Mesodermal cell (in vitro differentiated cells): ENCODE measurements at regions not wholly inside any gene's neighbourhood (a gene's known extent, or its start where the extent isn't known, plus 50 kb on each side); places are given as distances from the start of the nearest gene placed in this dataset.
A peak's percentile ranks its signal among the peaks of the same experiment; 100 is the strongest.
"Not testable (repeated sequence)": the region's sequence is repeated elsewhere in the genome, so short reads cannot be mapped to it uniquely, and the experiment has no call there.

ENCODE experiments used
- H3K27ac ChIP-seq: 2 replicates; pipeline ENCODE4 v1.7.0; 2013; ENCODE audit warnings: mild to moderate bottlenecking, low read depth, low read length, moderate library complexity; ENCODE audit not compliant: severe bottlenecking
- H3K36me3 ChIP-seq: 2 replicates; pipeline ENCODE4 v1.7.1; 2013; ENCODE audit warnings: mild to moderate bottlenecking, low read length, moderate library complexity; ENCODE audit not compliant: control insufficient read depth, insufficient read depth
- H3K4me1 ChIP-seq: one replicate; pipeline ENCODE4 v1.7.1; 2013; ENCODE audit warnings: mild to moderate bottlenecking, low read length; ENCODE audit not compliant: insufficient read depth, control insufficient read depth, poor library complexity, severe bottlenecking
- H3K4me3 ChIP-seq: 2 replicates; pipeline ENCODE4 v1.7.0; 2013; ENCODE audit warnings: low read length, control low read depth, mild to moderate bottlenecking; ENCODE audit not compliant: insufficient read depth, poor library complexity, severe bottlenecking; ENCODE audit errors: extremely low read depth
- H3K9me3 ChIP-seq: 2 replicates; pipeline ENCODE4 v1.7.1; 2013; ENCODE audit warnings: mild to moderate bottlenecking, low read length, moderate library complexity; ENCODE audit not compliant: control insufficient read depth
- WGBS, 2 experiments: methylation state at CpG; one replicate each; pipeline ENCODE4 v1.1.5; 2013; ENCODE audit warnings: missing lambda C conversion rate in 2 of 2; ENCODE audit not compliant: insufficient coverage in 2 of 2; 5-methylcytosine and 5-hydroxymethylcytosine counted together

- not testable (repeated sequence) for H3K4me3 ChIP-seq, H3K36me3 ChIP-seq, H3K9me3 ChIP-seq, H3K4me1 ChIP-seq, H3K27ac ChIP-seq
- 80 to 90% methylated on average over 2 to 6 of the region's 6 CpGs for WGBS, 2 experiments
Observed at GRCh38 chr3:195999176-195999575, 82.7 kb downstream of the TFRC start.

- 84% methylated on average over 3 of the region's 18 CpGs; no CpG with 5 or more reads in 1 of the 2 experiments for WGBS, 2 experiments
Observed at GRCh38 chr3:195996314-195996713, 85.6 kb downstream of the TFRC start.

GRCh38 chr3:195994343-195994742 lies 86.0 kb upstream of the TNK2 start:
- not testable (repeated sequence) for H3K4me3 ChIP-seq, H3K36me3 ChIP-seq
- WGBS, 2 experiments: 20 to 100% methylated on average over 1 to 6 of the region's 14 CpGs

More at GRCh38 chr3:195996314-195996713, 85.6 kb downstream of the TFRC start:
- H3K4me1 ChIP-seq, H3K36me3 ChIP-seq, H3K4me3 ChIP-seq, H3K27ac ChIP-seq, H3K9me3 ChIP-seq: not testable (repeated sequence)

DNA sequence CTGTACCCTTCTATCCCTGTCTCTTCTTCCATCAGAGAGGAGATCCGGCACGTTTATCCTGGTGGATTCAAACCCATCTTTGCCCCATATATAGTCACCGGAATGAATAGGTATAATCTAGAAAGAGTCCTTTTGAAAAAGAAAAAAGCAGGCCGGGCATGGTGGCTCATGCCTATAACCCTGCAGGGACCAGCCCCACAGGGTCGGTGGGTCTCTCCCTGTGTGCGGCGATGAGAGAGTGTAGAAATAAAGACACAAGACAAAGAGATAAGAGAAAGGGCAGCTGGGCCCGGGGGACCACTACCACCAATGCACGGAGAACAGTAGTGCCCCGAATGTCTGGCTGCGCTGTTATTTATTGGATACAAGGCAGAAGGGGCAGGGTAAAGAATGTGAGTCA lies 85.3 kb upstream of the TNK2 start:
- 100% methylated on average over 2 to 4 of the region's 11 CpGs for WGBS, 2 experiments
- H3K4me1 ChIP-seq: not testable (repeated sequence)

More at GRCh38 chr3:195994343-195994742, 86.0 kb upstream of the TNK2 start:
- H3K27ac ChIP-seq, H3K4me1 ChIP-seq, H3K9me3 ChIP-seq: not testable (repeated sequence)

GRCh38 chr3:195992956-195993595 lies 84.7 kb upstream of the TNK2 start:
- not testable (repeated sequence) for H3K4me3 ChIP-seq, H3K36me3 ChIP-seq, H3K9me3 ChIP-seq, H3K4me1 ChIP-seq, H3K27ac ChIP-seq
- WGBS, 2 experiments: 93 to 97% methylated on average over 3 to 10 of the region's 20 CpGs

More for the DNA sequence above, 85.3 kb upstream of the TNK2 start:
- not testable (repeated sequence) for H3K36me3 ChIP-seq, H3K4me3 ChIP-seq, H3K27ac ChIP-seq, H3K9me3 ChIP-seq

DNA sequence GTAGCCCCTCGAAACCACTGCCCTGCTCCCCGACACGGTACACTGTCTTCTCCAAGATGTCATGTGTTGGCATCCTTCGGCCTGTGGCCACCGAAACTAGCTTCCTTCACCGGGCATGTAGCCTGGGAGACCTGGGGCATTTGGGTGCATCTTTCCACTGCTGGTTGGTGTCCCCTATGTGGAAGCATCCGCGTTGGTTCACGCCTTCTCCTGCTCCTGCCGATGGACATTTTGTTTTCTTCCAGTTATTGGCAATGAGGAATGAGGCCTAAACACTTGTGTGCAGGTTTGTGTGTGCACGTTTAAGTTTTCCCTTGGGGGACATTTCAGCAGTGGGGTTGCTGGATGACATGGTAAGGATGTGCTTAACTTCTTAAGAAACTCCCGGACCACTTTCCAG lies 83.6 kb upstream of the TNK2 start:
- H3K9me3 ChIP-seq, H3K4me1 ChIP-seq, H3K4me3 ChIP-seq, H3K27ac ChIP-seq, H3K36me3 ChIP-seq: not testable (repeated sequence)
- WGBS, 2 experiments: 93% methylated on average over 2 to 3 of the region's 12 CpGs

DNA sequence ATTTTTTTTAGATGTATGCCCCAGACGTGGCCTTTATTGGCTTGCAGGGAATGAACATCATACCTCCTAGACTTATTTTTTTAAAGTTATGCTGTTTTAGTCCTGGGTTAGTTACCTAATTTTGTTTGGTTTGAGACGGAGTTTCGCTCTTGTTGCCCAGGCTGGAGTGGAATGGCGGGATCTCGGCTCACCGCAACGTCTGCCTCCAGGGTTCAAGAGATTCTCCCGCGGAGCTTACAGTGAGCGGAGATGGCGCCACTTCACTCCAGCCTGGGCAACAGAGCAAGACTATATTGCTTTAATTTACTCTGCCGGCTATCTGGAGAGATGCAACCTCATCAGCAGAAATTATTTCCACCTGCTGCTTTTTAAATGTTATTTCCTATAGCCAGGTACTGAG lies 82.9 kb upstream of the TNK2 start:
- H3K9me3 ChIP-seq, H3K4me1 ChIP-seq, H3K36me3 ChIP-seq, H3K27ac ChIP-seq, H3K4me3 ChIP-seq: not testable (repeated sequence)
- WGBS, 2 experiments: 87 to 92% methylated on average over 6 of the region's 12 CpGs

DNA sequence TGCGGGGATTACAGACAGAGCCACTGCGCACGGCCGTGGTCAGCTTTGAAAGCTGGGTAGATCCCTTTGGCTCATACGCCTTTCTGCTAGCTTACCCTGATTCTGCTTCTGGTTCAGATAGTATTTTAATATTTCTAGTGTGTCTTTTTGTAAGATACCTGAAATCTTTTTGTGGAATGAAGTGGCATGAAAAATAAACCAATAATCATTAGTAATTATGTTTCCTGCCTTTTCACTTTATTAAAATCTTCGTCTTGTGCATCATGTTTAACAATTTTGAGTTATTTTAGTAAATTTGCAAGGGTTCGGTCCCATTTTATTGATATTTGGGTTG lies 82.5 kb upstream of the TNK2 start:
- H3K36me3 ChIP-seq, H3K9me3 ChIP-seq, H3K4me1 ChIP-seq: not testable (repeated sequence)
- H3K27ac ChIP-seq: peak overlapping the region; percentile 45
- peak overlapping the region; percentile 58 for H3K4me3 ChIP-seq
- WGBS, 2 experiments: 50% methylated on average over 2 of the region's 7 CpGs; no CpG with 5 or more reads in 1 of the 2 experiments

DNA sequence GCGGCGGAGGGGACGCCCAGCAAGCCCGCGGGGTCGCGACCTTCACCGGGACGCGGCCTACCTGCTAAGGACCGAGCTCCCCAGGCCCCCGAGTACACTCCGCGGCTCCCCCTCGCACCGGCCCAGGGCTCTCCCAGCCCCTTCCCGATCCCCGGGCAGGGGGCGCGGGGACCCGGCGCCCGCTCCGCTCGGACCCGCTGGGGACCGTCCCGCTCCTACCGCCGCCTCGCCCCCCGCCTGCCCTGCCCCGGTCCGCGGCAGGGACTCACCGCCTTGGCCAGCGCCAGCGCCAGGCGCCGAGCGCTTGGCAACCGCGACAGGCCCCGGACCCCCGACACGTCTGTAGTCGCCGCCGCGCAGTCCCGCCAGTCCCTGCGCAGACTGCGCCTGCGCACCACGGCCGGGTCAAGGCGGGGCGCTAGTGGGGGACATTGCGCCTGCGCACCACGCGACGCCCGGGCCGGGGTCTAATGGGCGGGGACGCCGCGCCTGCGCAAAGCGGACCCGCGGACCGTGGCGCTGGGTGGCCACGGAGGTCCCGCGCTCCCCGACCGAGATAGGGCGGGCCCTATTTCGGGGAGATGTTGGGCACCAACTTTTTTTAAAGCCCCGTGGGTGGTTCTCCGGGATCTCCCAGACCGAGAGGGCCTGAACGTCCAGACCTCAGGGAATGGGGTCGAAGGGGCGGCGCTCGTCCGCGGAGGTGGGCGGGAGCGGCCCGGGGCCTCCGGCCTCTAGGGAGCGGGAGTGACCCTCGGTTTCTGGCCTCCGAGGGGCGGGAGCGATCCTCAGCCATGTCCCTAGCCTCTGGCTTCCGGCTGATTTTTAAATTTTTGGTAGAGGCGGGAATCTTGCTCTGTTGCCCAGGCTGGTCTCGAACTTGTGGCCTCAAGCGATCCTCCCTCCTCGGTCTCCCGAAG lies 81.8 kb upstream of the TNK2 start:
- WGBS, 2 experiments: 3 to 5% methylated on average over 37 to 54 of the region's 107 CpGs
- H3K27ac ChIP-seq: peak overlapping the region; percentile 45
- not testable (repeated sequence) for H3K4me1 ChIP-seq, H3K36me3 ChIP-seq, H3K9me3 ChIP-seq
- H3K4me3 ChIP-seq: peak overlapping the region; percentile 58

GRCh38 chr3:195989197-195989920 lies 81.0 kb upstream of the TNK2 start:
- 0% methylated on average over 1 of the region's 46 CpGs; no CpG with 5 or more reads in 1 of the 2 experiments for WGBS, 2 experiments
- H3K27ac ChIP-seq: not testable (repeated sequence)

More at GRCh38 chr3:195989197-195989920, 81.0 kb upstream of the TNK2 start:
- not testable (repeated sequence) for H3K9me3 ChIP-seq, H3K36me3 ChIP-seq, H3K4me1 ChIP-seq
- H3K4me3 ChIP-seq: peak overlapping the region; percentile 58
